ENCODE measurements at regions not wholly inside any gene's neighbourhood (a gene's known extent, or its start where the extent isn't known, plus 50 kb on each side); places are given as distances from the start of the nearest gene placed in this dataset.

- H3K4me3 ChIP-seq (ENCODE audit: low read depth, low read length) = no peak overlapping the region
- DNase-seq (ENCODE audit: low read depth) = no peak
Measured at GRCh38 chr4:32798471-32799159, 2078.4 kb downstream of the PCDH7 start.

GRCh38 chr4:32824336-32824735 is 2104.2 kb downstream of the PCDH7 start:
- peak; percentile 58 for DNase-seq (ENCODE audit: low read depth)
- H3K4me3 ChIP-seq (ENCODE audit: low read depth, low read length) = no peak overlapping the region

GRCh38 chr4:32826169-32826568 is 2106.0 kb downstream of the PCDH7 start:
- no peak for DNase-seq (ENCODE audit: low read depth)
- H3K4me3 ChIP-seq (ENCODE audit: low read depth, low read length) = no peak overlapping the region

- no peak overlapping the region for H3K4me3 ChIP-seq (ENCODE audit: low read depth, low read length)
- no peak for DNase-seq (ENCODE audit: low read depth)
Measured at GRCh38 chr4:32830160-32830559, 2110.0 kb downstream of the PCDH7 start.

- no peak for DNase-seq (ENCODE audit: low read depth)
- no peak overlapping the region for H3K4me3 ChIP-seq (ENCODE audit: low read depth, low read length)
Measured at GRCh38 chr4:32831104-32831503, 2110.9 kb downstream of the PCDH7 start.

GRCh38 chr4:32840461-32841189 is 2120.5 kb downstream of the PCDH7 start:
- no peak for DNase-seq (ENCODE audit: low read depth)
- no peak overlapping the region for H3K4me3 ChIP-seq (ENCODE audit: low read depth, low read length)

- DNase-seq (ENCODE audit: low read depth) = no peak
- H3K4me3 ChIP-seq (ENCODE audit: low read depth, low read length) = no peak overlapping the region
Measured at GRCh38 chr4:32841217-32841616, 2121.0 kb downstream of the PCDH7 start.

GRCh38 chr4:32847461-32847860 is 2127.3 kb downstream of the PCDH7 start:
- no peak overlapping the region for H3K4me3 ChIP-seq (ENCODE audit: low read depth, low read length)
- DNase-seq (ENCODE audit: low read depth) = no peak

- no peak overlapping the region for H3K4me3 ChIP-seq (ENCODE audit: low read depth, low read length)
- DNase-seq (ENCODE audit: low read depth) = no peak
Measured at GRCh38 chr4:32855622-32856021, 2135.5 kb downstream of the PCDH7 start.

- DNase-seq (ENCODE audit: low read depth) = no peak
- H3K4me3 ChIP-seq (ENCODE audit: low read depth, low read length) = no peak overlapping the region
Measured at GRCh38 chr4:32858361-32858760, 2138.2 kb downstream of the PCDH7 start.

- DNase-seq (ENCODE audit: low read depth) = peak; percentile 71
Measured at GRCh38 chr4:32858971-32859370, 2138.8 kb downstream of the PCDH7 start.

GRCh38 chr4:32864713-32865351 is 2144.7 kb downstream of the PCDH7 start:
- DNase-seq (ENCODE audit: low read depth) = no peak
- no peak overlapping the region for H3K4me3 ChIP-seq (ENCODE audit: low read depth, low read length)

More at GRCh38 chr4:32858971-32859370, 2138.8 kb downstream of the PCDH7 start:
- H3K4me3 ChIP-seq (ENCODE audit: low read depth, low read length) = no peak overlapping the region

GRCh38 chr4:32876546-32876945 is 2156.4 kb downstream of the PCDH7 start:
- no peak for DNase-seq (ENCODE audit: low read depth)
- no peak overlapping the region for H3K4me3 ChIP-seq (ENCODE audit: low read depth, low read length)

- DNase-seq (ENCODE audit: low read depth) = no peak
- H3K4me3 ChIP-seq (ENCODE audit: low read depth, low read length) = no peak overlapping the region
Measured at GRCh38 chr4:32879913-32880312, 2159.7 kb downstream of the PCDH7 start.

GRCh38 chr4:32884198-32884597 is 2164.0 kb downstream of the PCDH7 start:
- DNase-seq (ENCODE audit: low read depth) = peak; percentile 4
- H3K4me3 ChIP-seq (ENCODE audit: low read depth, low read length) = no peak overlapping the region

GRCh38 chr4:32890398-32890797 is 2170.2 kb downstream of the PCDH7 start:
- DNase-seq (ENCODE audit: low read depth) = no peak
- no peak overlapping the region for H3K4me3 ChIP-seq (ENCODE audit: low read depth, low read length)

- no peak for DNase-seq (ENCODE audit: low read depth)
- no peak overlapping the region for H3K4me3 ChIP-seq (ENCODE audit: low read depth, low read length)
Measured at GRCh38 chr4:32909053-32909452, 2188.9 kb downstream of the PCDH7 start.

GRCh38 chr4:32909736-32910135 is 2189.6 kb downstream of the PCDH7 start:
- DNase-seq (ENCODE audit: low read depth) = no peak
- no peak overlapping the region for H3K4me3 ChIP-seq (ENCODE audit: low read depth, low read length)

- no peak overlapping the region for H3K4me3 ChIP-seq (ENCODE audit: low read depth, low read length)
Measured at GRCh38 chr4:32917586-32917985, 2197.4 kb downstream of the PCDH7 start.

GRCh38 chr4:32929796-32930699 is 2209.9 kb downstream of the PCDH7 start:
- H3K4me3 ChIP-seq (ENCODE audit: low read depth, low read length) = no peak overlapping the region
- no peak for DNase-seq (ENCODE audit: low read depth)

More at GRCh38 chr4:32917586-32917985, 2197.4 kb downstream of the PCDH7 start:
- DNase-seq (ENCODE audit: low read depth) = no peak
